ENCODE measurements at regions not wholly inside any gene's neighbourhood (a gene's known extent, or its start where the extent isn't known, plus 50 kb on each side); places are given as distances from the start of the nearest gene placed in this dataset.

DNA sequence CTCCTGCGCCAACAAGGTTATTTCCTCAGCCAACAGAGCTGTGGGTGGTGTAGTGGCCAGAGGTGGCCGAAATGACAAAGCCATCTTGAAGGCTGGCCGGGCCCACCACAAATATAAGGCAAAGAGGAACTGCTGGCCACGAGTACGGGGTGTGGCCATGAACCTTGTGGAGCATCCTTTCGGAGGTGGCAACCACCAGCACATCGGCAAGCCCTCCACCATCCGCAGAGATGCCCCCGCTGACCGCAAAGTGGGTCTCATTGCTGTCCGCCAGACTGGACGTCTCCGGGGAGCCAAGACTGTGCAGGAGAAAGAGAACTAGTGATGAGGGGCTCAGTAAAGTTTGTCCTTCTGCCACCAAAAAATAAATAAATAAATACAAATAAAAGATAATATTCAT lies 481.4 kb upstream of the NAALADL2 start:
- intact Hi-C loops (cut with micrococcal nuclease; ENCODE audit: unreplicated experiment), result no loop called here
- ATAC-seq (no peak), DNase-seq (ENCODE audit: low read depth, low spot score) (no peak)
- no TSS peak for BruUV-seq (replicated peaks)
- TF ChIP-seq POLR2AphosphoS5 (IDR thresholded peaks at IDR 0.05; ENCODE audit: low read depth, low read length) (no peak), CTCF (IDR thresholded peaks at IDR 0.05) (no peak), TCF7L2 (IDR thresholded peaks at IDR 0.05; ENCODE audit: low read depth, low read length) (no peak), SIN3A (IDR thresholded peaks at IDR 0.05; ENCODE audit: borderline replicate concordance, insufficient read depth, low read depth, low read length) (no peak)
- TF ChIP-seq, protein P1, sequence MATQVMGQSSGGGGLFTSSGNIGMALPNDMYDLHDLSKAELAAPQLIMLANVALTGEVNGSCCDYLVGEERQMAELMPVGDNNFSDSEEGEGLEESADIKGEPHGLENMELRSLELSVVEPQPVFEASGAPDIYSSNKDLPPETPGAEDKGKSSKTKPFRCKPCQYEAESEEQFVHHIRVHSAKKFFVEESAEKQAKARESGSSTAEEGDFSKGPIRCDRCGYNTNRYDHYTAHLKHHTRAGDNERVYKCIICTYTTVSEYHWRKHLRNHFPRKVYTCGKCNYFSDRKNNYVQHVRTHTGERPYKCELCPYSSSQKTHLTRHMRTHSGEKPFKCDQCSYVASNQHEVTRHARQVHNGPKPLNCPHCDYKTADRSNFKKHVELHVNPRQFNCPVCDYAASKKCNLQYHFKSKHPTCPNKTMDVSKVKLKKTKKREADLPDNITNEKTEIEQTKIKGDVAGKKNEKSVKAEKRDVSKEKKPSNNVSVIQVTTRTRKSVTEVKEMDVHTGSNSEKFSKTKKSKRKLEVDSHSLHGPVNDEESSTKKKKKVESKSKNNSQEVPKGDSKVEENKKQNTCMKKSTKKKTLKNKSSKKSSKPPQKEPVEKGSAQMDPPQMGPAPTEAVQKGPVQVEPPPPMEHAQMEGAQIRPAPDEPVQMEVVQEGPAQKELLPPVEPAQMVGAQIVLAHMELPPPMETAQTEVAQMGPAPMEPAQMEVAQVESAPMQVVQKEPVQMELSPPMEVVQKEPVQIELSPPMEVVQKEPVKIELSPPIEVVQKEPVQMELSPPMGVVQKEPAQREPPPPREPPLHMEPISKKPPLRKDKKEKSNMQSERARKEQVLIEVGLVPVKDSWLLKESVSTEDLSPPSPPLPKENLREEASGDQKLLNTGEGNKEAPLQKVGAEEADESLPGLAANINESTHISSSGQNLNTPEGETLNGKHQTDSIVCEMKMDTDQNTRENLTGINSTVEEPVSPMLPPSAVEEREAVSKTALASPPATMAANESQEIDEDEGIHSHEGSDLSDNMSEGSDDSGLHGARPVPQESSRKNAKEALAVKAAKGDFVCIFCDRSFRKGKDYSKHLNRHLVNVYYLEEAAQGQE (IDR thresholded peaks at IDR 0.05; ENCODE audit: insufficient read depth in 1 of 2, low read depth in 2 of 2, low read length in 1 of 2), result no peak
- Histone ChIP-seq H3K4me1 (ENCODE audit: control insufficient read depth, insufficient read depth, low read length) (no peaks in the 10 kb centered on the region), H3K36me3 (ENCODE audit: control insufficient read depth, insufficient read depth, low read length) (no peaks in the 10 kb centered on the region), H3K27ac (ENCODE audit: low read length) (no peak overlapping the region), H3K27me3 (ENCODE audit: control insufficient read depth, insufficient read depth, low read length) (no peaks in the 10 kb centered on the region), H3K9me3 (ENCODE audit: control insufficient read depth, insufficient read depth, low read depth, low read length) (no peaks in the 10 kb centered on the region), H3K4me3 (ENCODE audit: low read depth in 2 of 2, low read length in 2 of 2) (no peak overlapping the region)
- CTCF ChIA-PET, result no interaction called here
- in situ Hi-C loops (cut with HindIII; ENCODE audit: low pct_unique_long_range_greater_than_20kb, low sequenced_read_pairs), result no loop called here
- POLR2A ChIA-PET, result no interaction called here

DNA sequence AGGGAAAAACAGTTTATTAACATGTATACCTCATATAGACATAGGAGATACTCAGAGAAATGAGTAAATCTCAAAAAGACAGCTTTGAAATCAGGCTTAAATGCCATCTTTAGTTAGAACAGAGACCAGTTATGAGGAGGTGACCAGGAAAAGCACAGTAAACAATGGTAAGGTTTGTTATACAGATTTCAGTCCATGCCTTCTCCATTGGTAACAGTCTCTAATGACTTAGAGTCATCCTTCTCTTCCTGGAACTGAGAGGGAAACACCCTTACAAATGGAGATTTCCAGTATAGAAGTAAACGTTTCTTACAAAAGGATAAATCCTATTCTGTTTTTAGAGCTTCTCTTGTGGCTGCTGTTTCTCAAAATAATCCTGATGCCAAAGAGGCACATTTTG lies 476.3 kb upstream of the NAALADL2 start:
- no peak for DNase-seq (ENCODE audit: low read depth, low spot score)
- Histone ChIP-seq H3K9me3 (ENCODE audit: control insufficient read depth, insufficient read depth, low read depth, low read length) (peaks cover 3% of the 10 kb centered on the region; the same call in 1 of the 2 replicates), H3K4me1 (ENCODE audit: control insufficient read depth, insufficient read depth, low read length) (no peaks in the 10 kb centered on the region), H3K27me3 (ENCODE audit: control insufficient read depth, insufficient read depth, low read length) (no peaks in the 10 kb centered on the region), H3K36me3 (ENCODE audit: control insufficient read depth, insufficient read depth, low read length) (no peaks in the 10 kb centered on the region), H3K4me3 (ENCODE audit: low read depth in 2 of 2, low read length in 2 of 2) (no peak overlapping the region), H3K27ac (ENCODE audit: low read length) (no peak overlapping the region)
- TF ChIP-seq POLR2AphosphoS5 (IDR thresholded peaks at IDR 0.05; ENCODE audit: low read depth, low read length) (no peak), CTCF (IDR thresholded peaks at IDR 0.05) (no peak), TCF7L2 (IDR thresholded peaks at IDR 0.05; ENCODE audit: low read depth, low read length) (no peak), SIN3A (IDR thresholded peaks at IDR 0.05; ENCODE audit: borderline replicate concordance, insufficient read depth, low read depth, low read length) (no peak)
- TF ChIP-seq, protein P1 (IDR thresholded peaks at IDR 0.05; ENCODE audit: insufficient read depth in 1 of 2, low read depth in 2 of 2, low read length in 1 of 2), result no peak
- in situ Hi-C loops (cut with HindIII; ENCODE audit: low pct_unique_long_range_greater_than_20kb, low sequenced_read_pairs), result no loop called here
- ChIA-PET POLR2A (no interaction called here), CTCF (no interaction called here)
- intact Hi-C loops (cut with micrococcal nuclease; ENCODE audit: unreplicated experiment), result no loop called here
- ATAC-seq, result no peak
- no TSS peak for BruUV-seq (replicated peaks)
